22Rv1 (cell line): ENCODE measurements at regions not wholly inside any gene's neighbourhood (a gene's known extent, or its start where the extent isn't known, plus 50 kb on each side); places are given as distances from the start of the nearest gene placed in this dataset.

Source experiments
- H3K27ac ChIP-seq: fragments of 450-650 bp; 2 replicates; pipeline ENCODE4 v1.5.1; 2017
- CTCF ChIP-seq: fragments of 450-650 bp; IDR thresholded peaks from 2 replicates; pipeline ENCODE4 v1.5.1; 2017; ENCODE audit warnings: mild to moderate bottlenecking
- ZFX ChIP-seq: fragments of 450-650 bp; IDR thresholded peaks from 2 replicates; pipeline ENCODE4 v1.6.1; 2017; ENCODE audit warnings: antibody characterized with exemption, borderline replicate concordance

GRCh38 chr4:100953616-100954015 is 393.7 kb downstream of the PPP3CA start:
- H3K27ac ChIP-seq: no peak overlapping the region
- no peak for TF ChIP-seq ZFX
- no peak for TF ChIP-seq CTCF

GRCh38 chr4:100952590-100952989 is 394.7 kb downstream of the PPP3CA start:
- no peak overlapping the region for H3K27ac ChIP-seq
- TF ChIP-seq CTCF: no peak

GRCh38 chr4:100949350-100949935 is 397.9 kb downstream of the PPP3CA start:
- H3K27ac ChIP-seq: no peak overlapping the region

GRCh38 chr4:100948911-100949310 is 398.4 kb downstream of the PPP3CA start:
- H3K27ac ChIP-seq: no peak overlapping the region
- TF ChIP-seq CTCF: no peak
- TF ChIP-seq ZFX: no peak

More at GRCh38 chr4:100949350-100949935, 397.9 kb downstream of the PPP3CA start:
- TF ChIP-seq CTCF: no peak
- TF ChIP-seq ZFX: no peak

- no peak overlapping the region for H3K27ac ChIP-seq
- TF ChIP-seq CTCF: no peak
- TF ChIP-seq ZFX: no peak
These were observed 401.5 kb downstream of the PPP3CA start for GRCh38 chr4:100945789-100946188.

GRCh38 chr4:100938698-100939097 is 408.6 kb downstream of the PPP3CA start:
- no peak overlapping the region for H3K27ac ChIP-seq
- TF ChIP-seq ZFX (no peak), CTCF (no peak)

- H3K27ac ChIP-seq: no peak overlapping the region
- no peak for TF ChIP-seq CTCF
- TF ChIP-seq ZFX: no peak
These were observed 410.5 kb downstream of the PPP3CA start for GRCh38 chr4:100936661-100937375.
